Right lobe of liver (tissue), 6 donors: ENCODE measurements at regions not wholly inside any gene's neighbourhood (a gene's known extent, or its start where the extent isn't known, plus 50 kb on each side); places are given as distances from the start of the nearest gene placed in this dataset.

Experiments used
- ATAC-seq, 4 donors: fragments of 200-7000 bp; cut with Tn5 transposase; one replicate each; pipeline ENCODE4 v1.9.1; 2020; ENCODE audit warnings: mild to moderate bottlenecking in 4 of 4, moderate library complexity in 4 of 4
- DNase-seq, 3 donors: peaks; one replicate each; pipeline ENCODE4 v3.0.0-alpha.2; 2020
- H3K27ac ChIP-seq, 3 donors: fragments of 200-600 bp; one replicate each; pipeline ENCODE4 v1.8.0; 2022
- H3K27me3 ChIP-seq, 2 donors: fragments of 200-600 bp; one replicate each; pipeline ENCODE4 v1.8.0; 2022
- H3K36me3 ChIP-seq, 4 donors: fragments of 200-600 bp; sonication (generic) in 1 of 4; one replicate each; pipeline versions ENCODE4 v1.5.1 to v1.8.0; 2017 to 2022; ENCODE audit warnings: control low read depth in 1 of 4
- H3K4me1 ChIP-seq, 4 donors: fragments of 200-600 bp; sonication (generic) in 1 of 4; one replicate each; pipeline versions ENCODE4 v1.5.1 to v1.8.0; 2017 to 2022; ENCODE audit warnings: control low read depth in 1 of 4
- H3K4me3 ChIP-seq, 3 donors: fragments of 200-600 bp; one replicate each; pipeline ENCODE4 v1.8.0; 2022
- H3K9me3 ChIP-seq, 4 donors: fragments of 200-600 bp; sonication (generic) in 1 of 4; one replicate each; pipeline versions ENCODE4 v1.5.1 to v1.8.0; 2017 to 2022; ENCODE audit warnings: control low read depth in 1 of 4
- CTCF ChIP-seq, 4 donors: fragments of 200-600 bp in 3 of 4; fragments of 450-650 bp in 1 of 4; IDR thresholded peaks; one replicate each; pipeline versions ENCODE4 v1.5.1 to v1.8.0; 2016 to 2022; ENCODE audit warnings: antibody characterized with exemption in 4 of 4, mild to moderate bottlenecking in 2 of 4
- POLR2A ChIP-seq: fragments of 450-650 bp; IDR thresholded peaks from one replicate; pipeline ENCODE4 v1.6.1; 2017; ENCODE audit warnings: antibody characterized with exemption, mild to moderate bottlenecking
- WGBS: methylation state at CpG from one replicate; pipeline ENCODE4 v1.1.6; 2018; ENCODE audit warnings: low coverage, low lambda C conversion rate; ENCODE audit not compliant: insufficient coverage; ENCODE audit errors: missing lambda C conversion rate; 5-methylcytosine and 5-hydroxymethylcytosine counted together
- intact Hi-C, 2 donors: fragments of 100-400 bp; cut with DNase I; formaldehyde crosslinking; loops; one replicate each; pipeline versions ENCODE4 v1.11.2 to v1.14.1; 2022
- donor health status: DM: no; HTN: yes; CAD: no.
- donor health status: DM: no; HTN: no; CAD: no.
- donor health status: DM: no; HTN: no; CAD: no.
- donor health status: DM: no; HTN: yes; CAD: no.
- donor health status: DM: no; HTN: yes; CAD: no.

- no peak for TF ChIP-seq CTCF (IDR thresholded peaks at IDR 0.05)
- TF ChIP-seq POLR2A = no peak
- Histone ChIP-seq H3K9me3 (no peaks in the 10 kb centered on the region), H3K27ac (no peak overlapping the region), H3K27me3 (no peaks in the 10 kb centered on the region), H3K4me3 (no peak overlapping the region), H3K36me3 (no peaks in the 10 kb centered on the region), H3K4me1 (no peaks in the 10 kb centered on the region)
- ATAC-seq = no peak
- no peak for DNase-seq
- intact Hi-C loops = no loop called here
- 71% methylated on average over 4 of the region's 4 CpGs for WGBS
Measured at GRCh38 chr5:21184581-21184980, 1196.6 kb upstream of the CDH18 start.

- Histone ChIP-seq H3K4me3 (no peak overlapping the region), H3K27ac (no peak overlapping the region), H3K27me3 (no peaks in the 10 kb centered on the region), H3K36me3 (no peaks in the 10 kb centered on the region), H3K4me1 (no peaks in the 10 kb centered on the region), H3K9me3 (no peaks in the 10 kb centered on the region)
- no peak for DNase-seq
- intact Hi-C loops = no loop called here
- WGBS = 44% methylated on average over 3 of the region's 3 CpGs
- TF ChIP-seq POLR2A (no peak), CTCF (IDR thresholded peaks at IDR 0.05) (no peak)
- ATAC-seq = no peak
Measured at GRCh38 chr5:21181609-21182125, 1193.7 kb upstream of the CDH18 start.

GRCh38 chr5:21173526-21173925 is 1185.5 kb upstream of the CDH18 start:
- intact Hi-C loops = no loop called here
- TF ChIP-seq CTCF (IDR thresholded peaks at IDR 0.05) = no peak
- TF ChIP-seq POLR2A = no peak
- DNase-seq (no peak), ATAC-seq (no peak)
- H3K27ac ChIP-seq = no peak overlapping the region
- 40% methylated on average over 2 of the region's 2 CpGs for WGBS
- H3K4me3 ChIP-seq = no peak overlapping the region
- no peaks in the 10 kb centered on the region for H3K36me3 ChIP-seq
- no peaks in the 10 kb centered on the region for H3K4me1 ChIP-seq
- no peaks in the 10 kb centered on the region for H3K27me3 ChIP-seq
- H3K9me3 ChIP-seq = no peaks in the 10 kb centered on the region

GRCh38 chr5:21173036-21173435 is 1185.0 kb upstream of the CDH18 start:
- DNase-seq = no peak
- no peaks in the 10 kb centered on the region for H3K9me3 ChIP-seq
- H3K4me3 ChIP-seq = no peak overlapping the region
- no peak for ATAC-seq
- no peak overlapping the region for H3K27ac ChIP-seq
- intact Hi-C loops = no loop called here
- 46% methylated on average over 2 of the region's 2 CpGs for WGBS
- no peaks in the 10 kb centered on the region for H3K36me3 ChIP-seq
- no peak for TF ChIP-seq POLR2A
- TF ChIP-seq CTCF (IDR thresholded peaks at IDR 0.05) = no peak
- no peaks in the 10 kb centered on the region for H3K27me3 ChIP-seq
- H3K4me1 ChIP-seq = no peaks in the 10 kb centered on the region

DNA sequence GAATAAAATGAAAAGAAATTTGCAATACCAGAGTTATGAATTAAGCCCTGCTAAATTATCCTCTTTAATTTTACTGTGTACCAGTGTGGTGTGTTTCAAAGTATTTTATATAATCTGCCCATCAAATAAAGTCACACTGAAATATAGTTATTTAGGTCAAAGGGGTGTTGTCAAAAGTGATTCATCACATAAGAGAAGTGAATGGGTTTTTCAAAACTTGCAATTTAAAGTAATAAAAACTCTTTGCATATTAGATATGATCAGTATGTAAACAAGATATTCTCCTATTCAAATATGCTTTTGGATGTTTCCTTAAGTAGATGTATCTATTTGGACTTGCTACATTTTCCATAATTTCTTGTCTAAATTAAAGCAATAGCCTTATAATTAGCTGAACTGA is 1183.0 kb upstream of the CDH18 start:
- Histone ChIP-seq H3K4me3 (no peak overlapping the region), H3K27ac (no peak overlapping the region), H3K9me3 (no peaks in the 10 kb centered on the region), H3K4me1 (no peaks in the 10 kb centered on the region), H3K27me3 (no peaks in the 10 kb centered on the region), H3K36me3 (no peaks in the 10 kb centered on the region)
- ATAC-seq (no peak), DNase-seq (no peak)
- intact Hi-C loops = no loop called here
- TF ChIP-seq POLR2A = no peak
